ENCODE measurements at regions not wholly inside any gene's neighbourhood (a gene's known extent, or its start where the extent isn't known, plus 50 kb on each side); places are given as distances from the start of the nearest gene placed in this dataset.

DNA sequence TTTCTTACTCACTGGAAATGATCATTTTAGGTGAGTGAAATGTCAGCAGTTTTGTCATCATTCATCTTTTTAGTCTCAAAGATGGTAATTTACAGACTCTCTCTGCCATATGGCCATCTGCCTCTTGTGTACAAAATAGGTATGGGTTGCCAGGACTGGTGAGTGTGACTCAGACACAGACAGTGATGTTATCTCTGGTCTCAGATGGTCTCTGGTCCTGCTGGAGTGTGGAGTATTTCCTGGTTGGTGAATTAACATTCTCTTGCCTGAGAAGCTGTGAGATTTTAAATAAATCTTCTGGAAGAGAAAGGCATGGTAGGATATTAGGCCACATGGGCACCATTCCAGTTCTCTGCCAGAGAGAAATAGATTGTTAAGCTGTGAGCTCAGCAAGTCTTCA, 207.0 kb downstream of the ATP23 start:
- Histone ChIP-seq H3K27ac (ENCODE audit: low read length) (peak overlapping the region; percentile 56), H3K9ac (ENCODE audit: low read length) (no peak overlapping the region), H4K20me1 (ENCODE audit: low read length) (no peaks in the 10 kb centered on the region), H3K9me3 (ENCODE audit: low read length) (no peaks in the 10 kb centered on the region), H3K4me1 (ENCODE audit: insufficient read depth, low read length) (peaks cover 9% of the 10 kb centered on the region), H2AFZ (ENCODE audit: low read length) (no peak overlapping the region), H3K79me2 (ENCODE audit: low read length) (no peaks in the 10 kb centered on the region), H3K4me3 (ENCODE audit: low read length) (no peak overlapping the region), H3K9me2 (replicated peaks; ENCODE audit: low read length) (no peaks in the 10 kb centered on the region; the same call in 1 of the 2 replicates), H3F3A (ENCODE audit: low read length, unreplicated experiment) (no peaks in the 10 kb centered on the region), H3K27me3 (ENCODE audit: low read length) (no peaks in the 10 kb centered on the region), H3K36me3 (ENCODE audit: low read depth, low read length) (no peaks in the 10 kb centered on the region), H3K4me2 (ENCODE audit: low read length) (peak overlapping the region; percentile 35)
- intact Hi-C loops (cut with micrococcal nuclease): no loop called here
- peak; percentile 96 for ATAC-seq
- BruUV-seq (replicated peaks): no TSS peak
- ChIA-PET POLR2A (ENCODE audit: unreplicated experiment) (no interaction called here), CTCF (no interaction called here)
- DNase-seq: peak; percentile 82
- TF ChIP-seq EZH2phosphoT487 (IDR thresholded peaks at IDR 0.05; ENCODE audit: borderline replicate concordance, low read length): no peak
- TF ChIP-seq EZH2 (IDR thresholded peaks at IDR 0.05; ENCODE audit: low read length, unreplicated experiment): no peak
- TF ChIP-seq, protein P1, sequence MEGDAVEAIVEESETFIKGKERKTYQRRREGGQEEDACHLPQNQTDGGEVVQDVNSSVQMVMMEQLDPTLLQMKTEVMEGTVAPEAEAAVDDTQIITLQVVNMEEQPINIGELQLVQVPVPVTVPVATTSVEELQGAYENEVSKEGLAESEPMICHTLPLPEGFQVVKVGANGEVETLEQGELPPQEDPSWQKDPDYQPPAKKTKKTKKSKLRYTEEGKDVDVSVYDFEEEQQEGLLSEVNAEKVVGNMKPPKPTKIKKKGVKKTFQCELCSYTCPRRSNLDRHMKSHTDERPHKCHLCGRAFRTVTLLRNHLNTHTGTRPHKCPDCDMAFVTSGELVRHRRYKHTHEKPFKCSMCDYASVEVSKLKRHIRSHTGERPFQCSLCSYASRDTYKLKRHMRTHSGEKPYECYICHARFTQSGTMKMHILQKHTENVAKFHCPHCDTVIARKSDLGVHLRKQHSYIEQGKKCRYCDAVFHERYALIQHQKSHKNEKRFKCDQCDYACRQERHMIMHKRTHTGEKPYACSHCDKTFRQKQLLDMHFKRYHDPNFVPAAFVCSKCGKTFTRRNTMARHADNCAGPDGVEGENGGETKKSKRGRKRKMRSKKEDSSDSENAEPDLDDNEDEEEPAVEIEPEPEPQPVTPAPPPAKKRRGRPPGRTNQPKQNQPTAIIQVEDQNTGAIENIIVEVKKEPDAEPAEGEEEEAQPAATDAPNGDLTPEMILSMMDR (conservative IDR thresholded peaks at IDR 0.05; ENCODE audit: low read depth, low read length): no peak

DNA sequence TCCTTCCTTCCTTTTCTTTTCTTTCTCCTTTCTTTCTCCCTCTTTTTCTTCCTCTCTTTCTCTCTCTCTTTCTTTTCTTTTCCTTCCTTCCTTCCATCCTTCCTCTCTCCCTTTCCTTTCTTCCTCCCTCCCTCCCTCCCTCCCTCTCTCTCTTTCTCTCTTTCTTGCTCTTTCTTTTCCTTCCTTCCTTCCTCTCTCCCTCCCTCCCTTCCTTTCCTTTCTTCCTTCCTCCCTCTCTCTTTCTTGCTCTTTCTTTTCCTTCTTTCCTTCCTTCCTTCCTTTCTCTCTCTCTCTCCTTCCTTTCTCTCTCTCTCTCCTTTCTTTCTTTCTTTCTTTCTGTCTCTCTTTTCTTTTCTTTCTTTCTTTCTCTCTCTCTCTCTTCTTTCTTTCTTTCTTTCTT, 207.6 kb downstream of the ATP23 start:
- BruUV-seq (replicated peaks): no TSS peak
- intact Hi-C loops (cut with micrococcal nuclease): no loop called here

DNA sequence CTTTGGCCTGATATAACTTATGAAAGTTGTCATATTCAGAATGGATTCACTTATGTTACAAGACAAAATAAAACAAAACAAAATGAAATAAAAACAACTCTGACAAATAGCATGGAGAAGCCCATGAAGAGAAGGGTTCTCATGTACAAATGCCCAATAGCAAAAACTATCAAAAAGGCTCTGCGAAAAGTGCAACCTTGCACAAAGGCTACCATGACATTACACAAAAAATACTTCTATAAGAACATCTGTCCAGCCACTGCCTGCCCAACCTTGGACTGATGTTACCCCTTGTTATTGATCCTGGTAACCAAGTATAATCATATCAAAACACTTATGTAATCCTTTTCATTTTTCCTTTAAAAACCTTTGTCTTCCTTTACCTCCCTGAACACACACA, 213.0 kb downstream of the ATP23 start:
- H3K4me3 ChIP-seq (ENCODE audit: low read length): no peak overlapping the region
- no peak for DNase-seq
- no TSS peak for BruUV-seq (replicated peaks)

More for the DNA sequence above, 207.6 kb downstream of the ATP23 start:
- Histone ChIP-seq H3K4me1 (ENCODE audit: insufficient read depth, low read length) (peaks cover 9% of the 10 kb centered on the region), H3K9ac (ENCODE audit: low read length) (no peak overlapping the region), H3K9me2 (replicated peaks; ENCODE audit: low read length) (no peaks in the 10 kb centered on the region; the same call in 1 of the 2 replicates), H4K20me1 (ENCODE audit: low read length) (no peaks in the 10 kb centered on the region), H3F3A (ENCODE audit: low read length, unreplicated experiment) (no peaks in the 10 kb centered on the region), H3K4me2 (ENCODE audit: low read length) (no peak overlapping the region; the same call in 1 of the 2 replicates), H2AFZ (ENCODE audit: low read length) (no peak overlapping the region), H3K27me3 (ENCODE audit: low read length) (no peaks in the 10 kb centered on the region), H3K36me3 (ENCODE audit: low read depth, low read length) (no peaks in the 10 kb centered on the region), H3K9me3 (ENCODE audit: low read length) (no peaks in the 10 kb centered on the region), H3K27ac (ENCODE audit: low read length) (0 out of 2 replicates have a peak overlapping the region, but pooled peaks have one; percentile 28), H3K79me2 (ENCODE audit: low read length) (no peaks in the 10 kb centered on the region), H3K4me3 (ENCODE audit: low read length) (no peak overlapping the region)
- ATAC-seq (no peak), DNase-seq (no peak)
- CTCF ChIA-PET: no interaction called here
- POLR2A ChIA-PET (ENCODE audit: unreplicated experiment): interaction anchor here (0.7 kb wide), 1 partner anchor 123 kb away, joined by 5 read pairs; no protein-coding TSS in a partner anchor
- TF ChIP-seq EZH2 (IDR thresholded peaks at IDR 0.05; ENCODE audit: low read length, unreplicated experiment): no peak
- TF ChIP-seq EZH2phosphoT487 (IDR thresholded peaks at IDR 0.05; ENCODE audit: borderline replicate concordance, low read length): no peak
- TF ChIP-seq, protein P1 (conservative IDR thresholded peaks at IDR 0.05; ENCODE audit: low read depth, low read length): no peak

More for the DNA sequence above, 213.0 kb downstream of the ATP23 start:
- ATAC-seq: no peak
- H3K9me2 ChIP-seq (replicated peaks; ENCODE audit: low read length): no peaks in the 10 kb centered on the region; the same call in 1 of the 2 replicates
- H3K79me2 ChIP-seq (ENCODE audit: low read length): no peaks in the 10 kb centered on the region
- no peak overlapping the region for H3K9ac ChIP-seq (ENCODE audit: low read length)
- no peak overlapping the region for H3K4me2 ChIP-seq (ENCODE audit: low read length)
- no peaks in the 10 kb centered on the region for H3K36me3 ChIP-seq (ENCODE audit: low read depth, low read length)
- H3K9me3 ChIP-seq (ENCODE audit: low read length): no peaks in the 10 kb centered on the region
- intact Hi-C loops (cut with micrococcal nuclease): no loop called here
- no peak overlapping the region for H2AFZ ChIP-seq (ENCODE audit: low read length)
- no peaks in the 10 kb centered on the region for H4K20me1 ChIP-seq (ENCODE audit: low read length)
- H3F3A ChIP-seq (ENCODE audit: low read length, unreplicated experiment): no peaks in the 10 kb centered on the region
- H3K27ac ChIP-seq (ENCODE audit: low read length): no peak overlapping the region
- TF ChIP-seq, protein P1 (conservative IDR thresholded peaks at IDR 0.05; ENCODE audit: low read depth, low read length): no peak
- TF ChIP-seq EZH2phosphoT487 (IDR thresholded peaks at IDR 0.05; ENCODE audit: borderline replicate concordance, low read length) (no peak), EZH2 (IDR thresholded peaks at IDR 0.05; ENCODE audit: low read length, unreplicated experiment) (no peak)
- POLR2A ChIA-PET (ENCODE audit: unreplicated experiment): no interaction called here
- CTCF ChIA-PET: no interaction called here
- no peaks in the 10 kb centered on the region for H3K27me3 ChIP-seq (ENCODE audit: low read length)
- no peaks in the 10 kb centered on the region for H3K4me1 ChIP-seq (ENCODE audit: insufficient read depth, low read length)
